GM10266 (cell line): ENCODE measurements at regions not wholly inside any gene's neighbourhood (a gene's known extent, or its start where the extent isn't known, plus 50 kb on each side); places are given as distances from the start of the nearest gene placed in this dataset.

ENCODE experiments used
- DNase-seq: peaks from one replicate; pipeline ENCODE4 v3.0.0; 2012; ENCODE audit errors: extremely low spot score
- TF ChIP-seq, protein P1 (sequence below): IDR thresholded peaks from 2 replicates; pipeline ENCODE4 v1.5.1; 2012; ENCODE audit warnings: mild to moderate bottlenecking, low read depth; ENCODE audit not compliant: control insufficient read depth, insufficient read depth; ENCODE audit errors: missing control alignments

DNA sequence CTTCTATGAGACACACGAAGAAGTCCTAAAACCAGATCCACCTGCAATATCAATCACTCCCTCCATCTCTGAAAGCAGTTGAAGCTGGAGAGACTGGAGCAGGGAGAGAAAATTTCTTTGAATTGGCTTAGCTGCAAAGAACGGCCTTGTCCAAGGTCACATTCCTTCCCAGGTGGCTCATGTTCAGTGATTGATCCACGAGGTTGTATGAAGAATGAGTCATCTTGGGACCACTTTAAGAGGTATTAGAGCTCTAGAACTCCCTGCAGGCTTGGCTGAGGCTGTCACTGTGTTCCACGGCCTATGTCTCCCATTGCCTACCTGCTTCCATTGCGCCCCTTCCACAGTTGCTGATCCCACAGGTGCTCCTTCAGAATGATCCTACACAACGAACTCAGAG lies 68.2 kb downstream of the HMHB1 start:
- no peak for DNase-seq
- TF ChIP-seq, protein P1, sequence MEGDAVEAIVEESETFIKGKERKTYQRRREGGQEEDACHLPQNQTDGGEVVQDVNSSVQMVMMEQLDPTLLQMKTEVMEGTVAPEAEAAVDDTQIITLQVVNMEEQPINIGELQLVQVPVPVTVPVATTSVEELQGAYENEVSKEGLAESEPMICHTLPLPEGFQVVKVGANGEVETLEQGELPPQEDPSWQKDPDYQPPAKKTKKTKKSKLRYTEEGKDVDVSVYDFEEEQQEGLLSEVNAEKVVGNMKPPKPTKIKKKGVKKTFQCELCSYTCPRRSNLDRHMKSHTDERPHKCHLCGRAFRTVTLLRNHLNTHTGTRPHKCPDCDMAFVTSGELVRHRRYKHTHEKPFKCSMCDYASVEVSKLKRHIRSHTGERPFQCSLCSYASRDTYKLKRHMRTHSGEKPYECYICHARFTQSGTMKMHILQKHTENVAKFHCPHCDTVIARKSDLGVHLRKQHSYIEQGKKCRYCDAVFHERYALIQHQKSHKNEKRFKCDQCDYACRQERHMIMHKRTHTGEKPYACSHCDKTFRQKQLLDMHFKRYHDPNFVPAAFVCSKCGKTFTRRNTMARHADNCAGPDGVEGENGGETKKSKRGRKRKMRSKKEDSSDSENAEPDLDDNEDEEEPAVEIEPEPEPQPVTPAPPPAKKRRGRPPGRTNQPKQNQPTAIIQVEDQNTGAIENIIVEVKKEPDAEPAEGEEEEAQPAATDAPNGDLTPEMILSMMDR, result no peak

DNA sequence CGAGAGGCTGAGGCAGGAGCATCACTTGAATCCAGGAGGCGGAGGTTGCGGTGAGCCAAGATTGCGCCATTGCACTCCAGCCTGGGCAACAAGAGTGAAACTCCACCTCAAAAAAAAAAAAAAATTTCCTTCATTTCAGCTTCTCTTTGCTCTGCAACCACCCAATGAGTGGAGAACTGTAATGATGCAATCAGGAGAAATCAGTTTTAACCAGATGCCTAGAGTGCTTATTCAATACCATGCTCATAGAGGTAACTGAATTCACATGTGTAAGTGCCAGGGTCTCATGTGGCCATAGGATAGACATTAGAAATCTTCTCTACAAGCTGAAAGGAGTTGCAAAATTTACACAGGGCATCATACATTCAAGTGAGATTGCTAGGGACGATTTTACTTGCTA lies 70.6 kb downstream of the HMHB1 start:
- TF ChIP-seq, protein P1, result no peak
- DNase-seq, result no peak

DNA sequence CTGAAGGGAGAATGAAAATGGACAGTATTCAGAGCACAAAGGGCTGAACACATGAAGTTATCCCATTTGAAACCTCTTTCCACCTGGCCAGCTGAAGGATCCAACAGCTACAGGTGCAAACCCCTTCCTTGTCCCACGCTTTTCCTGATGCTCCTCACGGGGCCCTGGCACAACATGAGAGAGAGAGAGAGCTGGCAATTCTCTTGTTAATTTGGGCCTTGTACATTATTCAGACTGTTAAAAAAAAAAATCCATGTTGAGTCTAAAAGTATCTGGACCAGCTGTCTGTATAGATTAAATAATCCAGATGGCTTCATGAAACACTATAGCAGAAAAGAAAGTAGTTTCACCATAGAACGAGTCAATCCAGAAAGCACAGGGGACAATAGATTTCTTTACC lies 74.1 kb downstream of the HMHB1 start:
- TF ChIP-seq, protein P1, result no peak
- no peak for DNase-seq

DNA sequence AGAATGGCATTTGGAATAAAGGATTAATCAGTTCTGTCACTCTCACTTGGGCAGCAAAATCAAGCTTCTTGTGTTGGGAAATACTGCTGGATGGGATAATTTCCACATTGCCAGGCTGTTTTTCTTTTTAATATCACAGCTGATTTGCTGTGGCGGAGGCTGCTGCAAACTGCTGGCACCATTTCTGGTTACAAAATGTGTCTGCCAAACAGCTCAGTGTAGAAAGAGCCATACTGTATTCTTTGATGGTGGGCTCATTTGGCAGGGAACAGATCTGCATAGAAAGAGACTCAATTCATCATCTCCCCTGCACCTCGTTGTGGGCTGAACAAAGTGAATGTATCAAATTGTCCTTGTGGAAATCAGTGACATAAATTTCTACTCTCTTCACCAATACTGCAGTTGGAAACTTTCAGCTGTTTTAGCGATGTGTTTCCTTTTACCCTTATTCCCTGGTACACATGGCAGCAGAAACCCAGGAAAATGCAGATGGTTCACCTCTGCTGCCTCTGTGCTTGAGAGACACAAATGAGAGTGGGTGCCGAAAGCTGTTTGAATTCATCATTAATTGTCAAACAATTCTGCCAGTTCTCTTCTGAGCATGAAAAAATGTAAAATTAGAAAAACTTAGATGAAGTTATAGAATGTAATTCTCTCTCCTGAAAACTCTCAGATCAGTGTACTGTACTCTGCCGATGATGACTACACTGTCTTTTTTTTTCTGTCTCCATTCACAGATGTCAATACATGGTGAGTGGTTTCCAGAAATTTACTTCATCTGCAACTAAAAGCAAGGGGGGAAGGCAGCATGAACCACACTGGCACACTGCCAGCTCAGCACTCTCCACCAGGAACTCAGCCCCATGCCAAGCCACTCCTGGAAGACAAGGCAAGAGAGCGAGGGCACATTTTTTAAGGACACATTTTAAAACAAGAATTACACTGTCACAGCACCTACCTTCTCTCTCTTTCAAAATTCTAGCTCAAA lies 75.0 kb downstream of the HMHB1 start:
- TF ChIP-seq, protein P1, result no peak
- no peak for DNase-seq

DNA sequence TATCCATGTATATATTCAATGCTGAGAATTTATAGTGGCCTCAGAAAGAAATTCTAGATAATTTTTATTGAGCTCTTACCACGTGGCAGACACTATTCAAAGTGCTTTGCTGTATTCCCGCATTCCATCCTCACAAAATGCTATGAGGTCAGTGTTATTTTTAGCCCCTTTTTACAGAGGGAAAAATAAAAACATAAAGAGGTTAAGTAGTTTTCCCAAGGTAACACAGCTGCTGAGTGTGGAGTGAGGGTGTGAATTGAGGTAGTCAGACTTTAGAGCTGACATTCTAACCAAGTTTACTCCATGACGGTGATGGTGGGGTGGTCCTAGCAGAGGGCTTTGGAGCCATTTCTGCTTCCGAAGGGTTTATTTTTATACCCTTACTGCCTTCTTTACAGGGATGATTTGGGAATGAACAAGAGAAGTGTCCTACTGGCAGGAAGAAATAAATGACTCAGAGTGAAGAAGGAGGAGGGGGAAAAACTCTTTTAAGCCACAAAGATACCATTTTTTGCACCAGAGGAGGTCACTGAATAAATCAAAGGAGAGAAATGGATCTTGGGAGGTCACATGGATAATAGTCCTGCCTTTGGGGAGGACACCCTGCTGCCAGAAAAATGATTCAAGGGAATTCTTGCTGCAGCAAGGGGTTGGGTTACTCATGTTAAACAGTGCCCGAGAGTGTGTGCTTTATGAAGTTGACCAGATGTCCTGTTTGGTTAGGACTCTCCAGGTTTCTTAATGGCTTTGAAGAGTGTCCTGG lies 76.1 kb downstream of the HMHB1 start:
- DNase-seq, result no peak

DNA sequence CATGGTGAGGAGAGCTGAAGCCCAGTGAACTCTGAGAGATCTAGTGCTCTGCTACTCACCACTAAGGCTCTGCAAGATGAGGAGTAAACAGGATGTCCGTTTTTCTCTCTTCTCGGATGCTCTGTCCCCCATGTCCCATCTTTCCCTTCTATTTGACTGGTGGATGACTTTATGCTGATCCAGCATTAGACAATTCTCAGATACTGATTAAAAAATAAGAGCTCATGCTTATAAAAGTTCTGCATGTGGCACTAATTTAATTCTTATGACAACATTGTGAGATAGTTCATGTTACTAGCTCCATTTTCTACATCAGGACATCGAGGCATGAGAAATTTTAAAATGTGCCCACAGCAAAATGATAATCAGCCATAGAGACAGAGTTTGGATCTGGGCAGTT lies 77.0 kb downstream of the HMHB1 start:
- no peak for DNase-seq
- TF ChIP-seq, protein P1, result no peak

More for the DNA sequence above, 76.1 kb downstream of the HMHB1 start:
- TF ChIP-seq, protein P1, result no peak
